K562 (cell line): ENCODE measurements at regions not wholly inside any gene's neighbourhood (a gene's known extent, or its start where the extent isn't known, plus 50 kb on each side); places are given as distances from the start of the nearest gene placed in this dataset.

Experiments used
- CBX1 ChIP-seq: sonication (generic); IDR thresholded peaks from 2 replicates; pipeline ENCODE4 v1.6.1; 2016; ENCODE audit warnings: antibody characterized with exemption, low read depth, mild to moderate bottlenecking
- EHMT2 ChIP-seq: fragments of 450-650 bp; IDR thresholded peaks from 2 replicates; pipeline ENCODE4 v1.6.1; 2018; ENCODE audit warnings: antibody characterized with exemption
- FOSL1 ChIP-seq: fragments of 200-800 bp; sonication (Bioruptor generic); conservative IDR thresholded peaks from 2 replicates; pipeline ENCODE4 v1.6.1; 2016; ENCODE audit warnings: missing genetic modification characterization, missing compliant biosample characterization
- MEF2A ChIP-seq: IDR thresholded peaks from 2 replicates; pipeline ENCODE4 v1.6.1; 2011; ENCODE audit warnings: low read depth, mild to moderate bottlenecking, low read length, moderate library complexity; ENCODE audit not compliant: control insufficient read depth
- SMAD4 ChIP-seq: fragments of 250-450 bp; sonication (Bioruptor Pico); conservative IDR thresholded peaks from 2 replicates; pipeline ENCODE4 v1.8.0; 2021; ENCODE audit warnings: inconsistent platforms, mild to moderate bottlenecking, moderate library complexity
- TAF7 ChIP-seq: fragments of 450-650 bp; IDR thresholded peaks from 2 replicates; pipeline ENCODE4 v1.6.1; 2016; ENCODE audit warnings: missing genetic modification characterization, missing compliant biosample characterization
- TAF9B ChIP-seq: fragments of 450-650 bp; IDR thresholded peaks from 2 replicates; pipeline ENCODE4 v1.6.1; 2018; ENCODE audit warnings: mild to moderate bottlenecking; ENCODE audit not compliant: partially characterized antibody
- TFE3 ChIP-seq: fragments of 450-650 bp; formaldehyde crosslinking; IDR thresholded peaks from 2 replicates; pipeline ENCODE4 v1.4.0; 2020; ENCODE audit warnings: mild to moderate bottlenecking, mixed read lengths
- ZNF408 ChIP-seq: fragments of 250-450 bp; sonication (Bioruptor Pico); IDR thresholded peaks from 2 replicates; pipeline ENCODE4 v1.4.0; 2020; ENCODE audit warnings: low read depth, mild to moderate bottlenecking, moderate library complexity
- TF ChIP-seq, protein P1 (sequence below): fragments of 450-650 bp; formaldehyde crosslinking; IDR thresholded peaks from 2 replicates; pipeline ENCODE4 v1.4.0; 2020; ENCODE audit warnings: mild to moderate bottlenecking, moderate library complexity
- TF ChIP-seq, protein P2 (sequence below), 2 experiments: fragments of 450-650 bp in 1 of 2; sonication (generic) in 1 of 2; formaldehyde crosslinking in 1 of 2; IDR thresholded peaks in 1 of 2; conservative IDR thresholded peaks in 1 of 2; 2 replicates each; pipeline versions ENCODE4 v1.6.1 to v1.8.1; 2016 to 2023; ENCODE audit warnings: mild to moderate bottlenecking in 2 of 2, moderate library complexity in 2 of 2, inconsistent platforms in 1 of 2, missing genetic modification reagents in 1 of 2
- TF ChIP-seq, protein P3 (sequence below): fragments of 450-650 bp; IDR thresholded peaks from 2 replicates; pipeline ENCODE4 v1.6.1; 2016; ENCODE audit warnings: missing biosample characterization, missing genetic modification characterization
- TF ChIP-seq, protein P4 (sequence below): fragments of 450-650 bp; IDR thresholded peaks from 2 replicates; pipeline ENCODE4 v1.6.1; 2017; ENCODE audit warnings: antibody characterized with exemption
- TF ChIP-seq, protein P5 (sequence below): sonication (generic); IDR thresholded peaks from 2 replicates; pipeline ENCODE4 v1.6.1; 2016
- TF ChIP-seq, protein P6 (sequence below), 3 experiments: fragments of 200-800 bp in 1 of 3; sonication (Bioruptor generic) in 1 of 3; sonication (generic) in 1 of 3; formaldehyde crosslinking in 1 of 3; IDR thresholded peaks; 2 replicates each; pipeline versions ENCODE4 v1.6.1 to v1.8.0; 2016 to 2022; ENCODE audit warnings: mild to moderate bottlenecking in 2 of 3, missing compliant biosample characterization in 2 of 3, missing genetic modification characterization in 2 of 3, missing genetic modification reagents in 1 of 3

GRCh38 chr12:93318720-93319522, 58.8 kb upstream of the NUDT4 start (continued):
- TF ChIP-seq, protein P1, sequence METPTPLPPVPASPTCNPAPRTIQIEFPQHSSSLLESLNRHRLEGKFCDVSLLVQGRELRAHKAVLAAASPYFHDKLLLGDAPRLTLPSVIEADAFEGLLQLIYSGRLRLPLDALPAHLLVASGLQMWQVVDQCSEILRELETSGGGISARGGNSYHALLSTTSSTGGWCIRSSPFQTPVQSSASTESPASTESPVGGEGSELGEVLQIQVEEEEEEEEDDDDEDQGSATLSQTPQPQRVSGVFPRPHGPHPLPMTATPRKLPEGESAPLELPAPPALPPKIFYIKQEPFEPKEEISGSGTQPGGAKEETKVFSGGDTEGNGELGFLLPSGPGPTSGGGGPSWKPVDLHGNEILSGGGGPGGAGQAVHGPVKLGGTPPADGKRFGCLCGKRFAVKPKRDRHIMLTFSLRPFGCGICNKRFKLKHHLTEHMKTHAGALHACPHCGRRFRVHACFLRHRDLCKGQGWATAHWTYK (CRISPR knock-in tag), result no peak
- TF ChIP-seq, protein P2, sequence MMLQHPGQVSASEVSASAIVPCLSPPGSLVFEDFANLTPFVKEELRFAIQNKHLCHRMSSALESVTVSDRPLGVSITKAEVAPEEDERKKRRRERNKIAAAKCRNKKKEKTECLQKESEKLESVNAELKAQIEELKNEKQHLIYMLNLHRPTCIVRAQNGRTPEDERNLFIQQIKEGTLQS (IDR thresholded peaks at IDR 0.05), result peak; percentile 85
- TF ChIP-seq, protein P2 (CRISPR knock-in tag; conservative IDR thresholded peaks at IDR 0.05), result no peak
- TF ChIP-seq ZNF408 (CRISPR knock-in tag), result no peak
- no peak for TF ChIP-seq FOSL1 (tag)
- TF ChIP-seq, protein P3, sequence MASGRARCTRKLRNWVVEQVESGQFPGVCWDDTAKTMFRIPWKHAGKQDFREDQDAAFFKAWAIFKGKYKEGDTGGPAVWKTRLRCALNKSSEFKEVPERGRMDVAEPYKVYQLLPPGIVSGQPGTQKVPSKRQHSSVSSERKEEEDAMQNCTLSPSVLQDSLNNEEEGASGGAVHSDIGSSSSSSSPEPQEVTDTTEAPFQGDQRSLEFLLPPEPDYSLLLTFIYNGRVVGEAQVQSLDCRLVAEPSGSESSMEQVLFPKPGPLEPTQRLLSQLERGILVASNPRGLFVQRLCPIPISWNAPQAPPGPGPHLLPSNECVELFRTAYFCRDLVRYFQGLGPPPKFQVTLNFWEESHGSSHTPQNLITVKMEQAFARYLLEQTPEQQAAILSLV (tag), result peak; percentile 62
- no peak for TF ChIP-seq CBX1
- TF ChIP-seq EHMT2, result no peak
- TF ChIP-seq, protein P4, sequence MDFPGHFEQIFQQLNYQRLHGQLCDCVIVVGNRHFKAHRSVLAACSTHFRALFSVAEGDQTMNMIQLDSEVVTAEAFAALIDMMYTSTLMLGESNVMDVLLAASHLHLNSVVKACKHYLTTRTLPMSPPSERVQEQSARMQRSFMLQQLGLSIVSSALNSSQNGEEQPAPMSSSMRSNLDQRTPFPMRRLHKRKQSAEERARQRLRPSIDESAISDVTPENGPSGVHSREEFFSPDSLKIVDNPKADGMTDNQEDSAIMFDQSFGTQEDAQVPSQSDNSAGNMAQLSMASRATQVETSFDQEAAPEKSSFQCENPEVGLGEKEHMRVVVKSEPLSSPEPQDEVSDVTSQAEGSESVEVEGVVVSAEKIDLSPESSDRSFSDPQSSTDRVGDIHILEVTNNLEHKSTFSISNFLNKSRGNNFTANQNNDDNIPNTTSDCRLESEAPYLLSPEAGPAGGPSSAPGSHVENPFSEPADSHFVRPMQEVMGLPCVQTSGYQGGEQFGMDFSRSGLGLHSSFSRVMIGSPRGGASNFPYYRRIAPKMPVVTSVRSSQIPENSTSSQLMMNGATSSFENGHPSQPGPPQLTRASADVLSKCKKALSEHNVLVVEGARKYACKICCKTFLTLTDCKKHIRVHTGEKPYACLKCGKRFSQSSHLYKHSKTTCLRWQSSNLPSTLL, result no peak
- peak; percentile 45; the same call in 1 of the 2 replicates for TF ChIP-seq TAF7 (tag)
- TF ChIP-seq TFE3, result no peak
- TF ChIP-seq, protein P5, sequence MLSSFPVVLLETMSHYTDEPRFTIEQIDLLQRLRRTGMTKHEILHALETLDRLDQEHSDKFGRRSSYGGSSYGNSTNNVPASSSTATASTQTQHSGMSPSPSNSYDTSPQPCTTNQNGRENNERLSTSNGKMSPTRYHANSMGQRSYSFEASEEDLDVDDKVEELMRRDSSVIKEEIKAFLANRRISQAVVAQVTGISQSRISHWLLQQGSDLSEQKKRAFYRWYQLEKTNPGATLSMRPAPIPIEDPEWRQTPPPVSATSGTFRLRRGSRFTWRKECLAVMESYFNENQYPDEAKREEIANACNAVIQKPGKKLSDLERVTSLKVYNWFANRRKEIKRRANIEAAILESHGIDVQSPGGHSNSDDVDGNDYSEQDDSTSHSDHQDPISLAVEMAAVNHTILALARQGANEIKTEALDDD, result no peak
- TF ChIP-seq TAF9B, result no peak
- TF ChIP-seq, protein P6, sequence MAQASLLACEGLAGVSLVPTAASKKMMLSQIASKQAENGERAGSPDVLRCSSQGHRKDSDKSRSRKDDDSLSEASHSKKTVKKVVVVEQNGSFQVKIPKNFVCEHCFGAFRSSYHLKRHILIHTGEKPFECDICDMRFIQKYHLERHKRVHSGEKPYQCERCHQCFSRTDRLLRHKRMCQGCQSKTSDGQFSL (CRISPR knock-in tag; IDR thresholded peaks at IDR 0.05), result no peak
- TF ChIP-seq, protein P6 (tag; IDR thresholded peaks at IDR 0.05), result peak in 1 of 2 experiments; percentile 76; a peak in 2 of 4 replicates
- no peak for TF ChIP-seq MEF2A
- TF ChIP-seq SMAD4, result peak; percentile 73
